CD4-positive, alpha-beta T cell treated with Interleukin-2 at 100 ng/mL for 4 hours (primary cell): ENCODE measurements at regions not wholly inside any gene's neighbourhood (a gene's known extent, or its start where the extent isn't known, plus 50 kb on each side); places are given as distances from the start of the nearest gene placed in this dataset.

Experiments
- DNase-seq: peaks from one replicate; pipeline ENCODE4 v3.0.0-alpha.2; 2020; ENCODE audit warnings: low spot score

- DNase-seq: no peak
These were observed 157.3 kb downstream of the TBXT start for GRCh38 chr6:166010136-166010960.

DNA sequence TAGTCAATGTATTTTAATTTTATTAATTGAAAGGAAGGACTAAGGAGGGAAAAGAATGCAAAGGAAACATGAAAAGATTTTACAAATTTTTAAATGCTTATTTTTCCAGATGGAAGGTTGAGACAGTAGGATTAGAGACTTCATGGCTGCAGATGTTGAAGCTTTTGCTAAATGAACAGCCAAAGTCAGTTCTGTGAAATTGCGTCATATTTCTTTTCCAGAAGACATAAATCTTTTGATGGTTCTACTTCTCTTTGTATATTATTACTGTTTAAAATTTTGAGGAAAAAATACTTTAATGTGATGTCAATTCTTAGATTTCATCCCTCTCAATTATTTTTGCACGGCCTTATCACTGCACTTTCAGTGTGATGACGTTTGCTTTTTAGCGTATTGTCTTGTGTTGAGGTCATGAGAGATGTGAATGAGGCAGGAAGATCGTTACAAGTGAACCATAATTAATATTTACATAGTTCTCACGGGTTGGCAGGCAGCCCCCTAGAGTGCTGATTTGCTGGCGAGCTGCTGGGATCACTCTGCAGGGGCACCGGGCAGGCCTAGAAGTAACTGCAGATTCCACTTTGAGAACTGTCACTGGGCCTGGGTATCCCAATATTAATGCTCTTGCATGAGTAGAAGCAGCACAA is 158.1 kb downstream of the TBXT start:
- DNase-seq: no peak

- no peak for DNase-seq
These were observed 158.9 kb downstream of the TBXT start for GRCh38 chr6:166008441-166009369.

DNA sequence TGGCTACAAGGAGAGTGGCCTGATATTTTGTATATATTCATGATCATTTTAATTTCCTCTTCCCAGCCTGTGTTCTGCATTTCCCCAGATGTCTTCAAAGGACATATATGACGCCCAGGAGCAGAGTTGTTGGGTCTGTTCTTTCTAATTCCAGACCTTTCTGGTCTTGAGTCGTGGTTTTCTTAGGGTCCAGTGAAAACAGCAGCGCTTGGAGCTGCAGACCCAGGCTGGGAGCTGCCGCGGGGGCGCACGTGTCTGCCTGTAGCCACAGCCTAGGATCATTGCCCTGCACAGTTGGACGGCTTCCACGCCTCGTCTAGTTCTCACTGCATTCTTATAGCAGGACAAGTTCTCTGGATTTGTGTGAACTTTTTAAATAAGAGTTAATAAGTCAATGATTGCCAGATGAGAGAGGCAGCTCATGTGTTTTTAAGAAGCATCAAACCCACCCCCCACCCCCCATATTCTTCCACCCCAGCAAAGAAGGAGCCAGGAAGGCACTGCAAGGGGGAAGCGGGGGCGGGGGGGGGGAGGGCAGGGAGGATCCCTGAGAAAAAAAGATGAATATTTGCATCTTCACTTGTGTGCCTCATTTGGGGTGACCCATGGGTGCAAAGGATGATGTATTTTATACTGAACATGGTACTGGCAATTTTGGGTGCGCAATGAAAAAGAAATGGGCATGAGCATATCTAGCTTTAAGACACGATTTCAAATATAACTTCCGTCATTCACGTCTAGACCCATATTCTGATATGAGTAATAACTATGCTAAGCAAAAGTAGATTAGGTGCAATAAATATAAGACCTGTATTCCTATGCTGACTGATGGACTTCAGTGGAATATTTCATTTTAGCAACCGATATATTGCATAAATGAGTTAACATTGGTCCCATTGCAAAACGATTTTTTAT is 160.0 kb downstream of the TBXT start:
- no peak for DNase-seq

DNA sequence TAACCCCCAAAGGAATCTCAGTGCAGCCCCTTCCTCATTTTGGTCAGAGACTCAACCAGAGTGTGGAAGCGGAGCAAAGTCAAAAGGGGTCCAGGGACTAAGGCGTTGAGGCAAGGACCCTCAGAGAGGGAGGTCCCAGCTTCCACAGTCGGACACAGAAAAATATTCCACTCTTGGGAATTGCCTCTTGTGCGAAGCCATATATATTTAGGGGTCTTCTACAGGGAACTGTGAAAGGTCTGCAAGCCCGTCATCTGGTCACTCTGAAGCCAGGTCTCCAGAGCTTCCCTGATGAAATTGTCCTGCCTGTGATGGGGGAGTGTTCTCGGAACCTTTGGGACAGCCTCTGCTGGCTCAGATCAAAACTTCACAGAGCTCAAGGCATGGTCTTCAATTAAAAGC is 160.8 kb downstream of the TBXT start:
- DNase-seq: no peak

GRCh38 chr6:166005944-166006899 is 161.4 kb downstream of the TBXT start:
- no peak for DNase-seq

- DNase-seq: no peak
These were observed 162.2 kb downstream of the TBXT start for GRCh38 chr6:166005401-166005943.

- no peak for DNase-seq
These were observed 162.8 kb downstream of the TBXT start for GRCh38 chr6:166004876-166005275.

GRCh38 chr6:166004471-166004870 is 163.2 kb downstream of the TBXT start:
- DNase-seq: no peak

GRCh38 chr6:166003569-166003968 is 164.1 kb downstream of the TBXT start:
- DNase-seq: no peak

DNA sequence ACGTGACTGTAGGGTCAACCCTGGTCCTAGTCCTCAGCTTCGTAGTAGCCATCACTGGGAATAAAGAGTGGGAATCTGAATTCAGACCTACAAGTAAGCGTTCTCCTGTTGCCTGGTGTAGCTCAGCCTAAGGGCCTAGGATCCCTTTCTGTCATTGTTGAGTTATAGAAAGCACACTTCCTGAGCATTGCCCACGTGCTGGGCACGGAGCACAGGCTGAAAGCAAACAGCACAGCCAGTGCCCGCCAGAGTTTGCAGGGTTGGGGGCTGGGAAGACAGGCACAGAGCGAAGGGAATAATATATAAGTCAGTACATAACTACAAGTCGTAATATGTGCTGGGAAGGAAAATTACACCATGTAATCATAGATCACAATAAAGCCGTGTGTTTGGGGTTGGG is 166.3 kb downstream of the TBXT start:
- DNase-seq: no peak

GRCh38 chr6:165999279-165999678 is 168.4 kb downstream of the TBXT start:
- no peak for DNase-seq

GRCh38 chr6:165998072-165998471 is 169.6 kb downstream of the TBXT start:
- no peak for DNase-seq

DNA sequence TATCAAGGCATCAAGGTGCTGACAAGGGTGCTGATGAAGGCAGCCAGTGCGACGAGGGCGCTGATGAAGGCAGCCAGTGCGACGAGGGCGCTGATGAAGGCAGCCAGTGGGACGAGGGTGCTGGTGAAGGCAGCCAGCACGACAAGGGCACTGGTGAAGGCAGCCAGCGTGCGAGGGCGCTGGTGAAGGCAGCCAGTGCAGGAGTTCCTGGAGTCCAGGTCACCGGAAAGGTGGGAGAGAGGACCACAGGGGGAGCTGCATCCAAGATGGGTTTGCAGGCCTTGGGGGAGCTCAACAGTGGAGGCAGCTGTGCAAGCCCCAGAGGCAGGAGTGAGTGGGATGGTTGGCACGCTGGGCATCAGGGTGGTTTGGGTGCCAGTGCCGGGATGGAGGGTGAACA is 176.3 kb downstream of the TBXT start:
- DNase-seq: no peak

DNA sequence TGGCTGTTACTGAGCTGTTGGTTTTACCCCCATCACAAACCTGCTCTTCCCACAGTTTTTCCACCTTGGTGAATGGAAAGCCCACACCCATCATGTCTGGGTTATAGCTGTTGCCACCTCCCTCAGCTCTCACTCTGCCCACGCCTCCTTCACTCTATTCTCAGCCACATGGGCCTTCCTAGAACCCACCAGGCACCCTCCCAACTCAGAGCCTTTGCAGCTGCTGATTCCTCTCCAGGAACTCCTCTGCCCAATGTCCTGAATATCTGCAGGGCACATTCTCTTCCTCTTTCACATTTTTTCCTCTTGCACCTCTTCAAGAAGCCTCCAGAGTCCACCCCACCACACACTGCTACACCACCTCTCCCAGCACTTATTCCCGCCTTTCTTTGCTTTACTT is 177.4 kb downstream of the TBXT start:
- no peak for DNase-seq

- DNase-seq: no peak
These were observed 178.7 kb downstream of the TBXT start for GRCh38 chr6:165988757-165989456.

- DNase-seq: no peak
These were observed 179.3 kb downstream of the TBXT start for GRCh38 chr6:165988302-165988756.

GRCh38 chr6:165987483-165988301 is 180.0 kb downstream of the TBXT start:
- no peak for DNase-seq
